ENCODE measurements at regions not wholly inside any gene's neighbourhood (a gene's known extent, or its start where the extent isn't known, plus 50 kb on each side); places are given as distances from the start of the nearest gene placed in this dataset.

- CTCF ChIA-PET = no interaction called here
- Histone ChIP-seq H3K27me3 (ENCODE audit: control insufficient read depth, insufficient read depth, low read length) (no peaks in the 10 kb centered on the region), H3K36me3 (ENCODE audit: control insufficient read depth, insufficient read depth, low read length) (no peaks in the 10 kb centered on the region), H3K4me3 (ENCODE audit: low read depth, low read length) (no peak overlapping the region)
- TF ChIP-seq CTCF (IDR thresholded peaks at IDR 0.05; ENCODE audit: insufficient read depth, low read depth, low read length) = no peak
- DNase-seq (ENCODE audit: low read depth) = no peak
- POLR2A ChIA-PET = no interaction called here
Observed at GRCh38 chr19:27672309-27673047, 1540.5 kb downstream of the UQCRFS1 start.

- H3K27me3 ChIP-seq (ENCODE audit: control insufficient read depth, insufficient read depth, low read length) = no peaks in the 10 kb centered on the region
- CTCF ChIA-PET = no interaction called here
- no peak for TF ChIP-seq CTCF (IDR thresholded peaks at IDR 0.05; ENCODE audit: insufficient read depth, low read depth, low read length)
- no peak overlapping the region for H3K4me3 ChIP-seq (ENCODE audit: low read depth, low read length)
- POLR2A ChIA-PET = no interaction called here
- DNase-seq (ENCODE audit: low read depth) = no peak
- H3K36me3 ChIP-seq (ENCODE audit: control insufficient read depth, insufficient read depth, low read length) = no peaks in the 10 kb centered on the region
Observed at GRCh38 chr19:27671876-27672275, 1541.1 kb downstream of the UQCRFS1 start.

GRCh38 chr19:27660428-27660827 lies 1552.5 kb downstream of the UQCRFS1 start:
- no peak for TF ChIP-seq CTCF (IDR thresholded peaks at IDR 0.05; ENCODE audit: insufficient read depth, low read depth, low read length)
- CTCF ChIA-PET = no interaction called here
- no peak for DNase-seq (ENCODE audit: low read depth)
- no peak overlapping the region for H3K4me3 ChIP-seq (ENCODE audit: low read depth, low read length)
- no peaks in the 10 kb centered on the region for H3K36me3 ChIP-seq (ENCODE audit: control insufficient read depth, insufficient read depth, low read length)
- no peaks in the 10 kb centered on the region for H3K27me3 ChIP-seq (ENCODE audit: control insufficient read depth, insufficient read depth, low read length)
- POLR2A ChIA-PET = no interaction called here

GRCh38 chr19:27657271-27658051 lies 1555.5 kb downstream of the UQCRFS1 start:
- no peaks in the 10 kb centered on the region for H3K36me3 ChIP-seq (ENCODE audit: control insufficient read depth, insufficient read depth, low read length)
- no peak for TF ChIP-seq CTCF (IDR thresholded peaks at IDR 0.05; ENCODE audit: insufficient read depth, low read depth, low read length)
- CTCF ChIA-PET = no interaction called here
- no peaks in the 10 kb centered on the region for H3K27me3 ChIP-seq (ENCODE audit: control insufficient read depth, insufficient read depth, low read length)
- POLR2A ChIA-PET = no interaction called here
- no peak overlapping the region for H3K4me3 ChIP-seq (ENCODE audit: low read depth, low read length)
- no peak for DNase-seq (ENCODE audit: low read depth)

- Histone ChIP-seq H3K36me3 (ENCODE audit: control insufficient read depth, insufficient read depth, low read length) (no peaks in the 10 kb centered on the region), H3K27me3 (ENCODE audit: control insufficient read depth, insufficient read depth, low read length) (no peaks in the 10 kb centered on the region), H3K4me3 (ENCODE audit: low read depth, low read length) (no peak overlapping the region)
- POLR2A ChIA-PET = no interaction called here
- CTCF ChIA-PET = no interaction called here
- DNase-seq (ENCODE audit: low read depth) = no peak
- TF ChIP-seq CTCF (IDR thresholded peaks at IDR 0.05; ENCODE audit: insufficient read depth, low read depth, low read length) = no peak
Observed at GRCh38 chr19:27654266-27654990, 1558.5 kb downstream of the UQCRFS1 start.

All from BJ (cell line).